ENCODE measurements at regions not wholly inside any gene's neighbourhood (a gene's known extent, or its start where the extent isn't known, plus 50 kb on each side); places are given as distances from the start of the nearest gene placed in this dataset.

GRCh38 chr1:14106679-14107313 is 406.8 kb downstream of the PRDM2 start:
- DNase-seq: no peak

- DNase-seq: no peak
Observed at GRCh38 chr1:14108356-14109275, 408.6 kb downstream of the PRDM2 start.

- no peak for DNase-seq
Observed at GRCh38 chr1:14109276-14109635, 409.3 kb downstream of the PRDM2 start.

GRCh38 chr1:14110040-14110439 is 410.1 kb downstream of the PRDM2 start:
- no peak for DNase-seq

GRCh38 chr1:14111121-14111520 is 411.1 kb downstream of the PRDM2 start:
- DNase-seq: no peak

- DNase-seq: no peak
Observed at GRCh38 chr1:14112613-14113012, 412.6 kb downstream of the PRDM2 start.

GRCh38 chr1:14113271-14113670 is 413.3 kb downstream of the PRDM2 start:
- DNase-seq: no peak

GRCh38 chr1:14113841-14114567 is 414.0 kb downstream of the PRDM2 start:
- DNase-seq: peak; percentile 82

- DNase-seq: no peak
Observed at GRCh38 chr1:14115976-14116375, 416.0 kb downstream of the PRDM2 start.

- no peak for DNase-seq
Observed at GRCh38 chr1:14117700-14118099, 417.7 kb downstream of the PRDM2 start.

- DNase-seq: peak; percentile 41
Observed at GRCh38 chr1:14118691-14119485, 418.9 kb downstream of the PRDM2 start.

- DNase-seq: no peak
Observed at GRCh38 chr1:14120895-14121294, 420.9 kb downstream of the PRDM2 start.

GRCh38 chr1:14128096-14128495 is 428.1 kb downstream of the PRDM2 start:
- no peak for DNase-seq

GRCh38 chr1:14129009-14129408 is 429.0 kb downstream of the PRDM2 start:
- no peak for DNase-seq

- DNase-seq: no peak
Observed at GRCh38 chr1:14135070-14135469, 435.1 kb downstream of the PRDM2 start.

- no peak for DNase-seq
Observed at GRCh38 chr1:14136152-14136763, 436.3 kb downstream of the PRDM2 start.

- DNase-seq: no peak
Observed at GRCh38 chr1:14136881-14137280, 436.9 kb downstream of the PRDM2 start.

- no peak for DNase-seq
Observed at GRCh38 chr1:14137411-14138134, 437.6 kb downstream of the PRDM2 start.

GRCh38 chr1:14138135-14138506 is 438.1 kb downstream of the PRDM2 start:
- no peak for DNase-seq

GRCh38 chr1:14138687-14139086 is 438.7 kb downstream of the PRDM2 start:
- peak; percentile 14 for DNase-seq

GRCh38 chr1:14140831-14141401 is 440.9 kb downstream of the PRDM2 start:
- no peak for DNase-seq
